Mesodermal cell (in vitro differentiated cells): ENCODE measurements at regions not wholly inside any gene's neighbourhood (a gene's known extent, or its start where the extent isn't known, plus 50 kb on each side); places are given as distances from the start of the nearest gene placed in this dataset.
A peak's percentile ranks its signal among the peaks of the same experiment; 100 is the strongest.

Experiments used
- H3K27ac ChIP-seq: 2 replicates; pipeline ENCODE4 v1.7.0; 2013; ENCODE audit warnings: mild to moderate bottlenecking, low read depth, low read length, moderate library complexity; ENCODE audit not compliant: severe bottlenecking
- H3K36me3 ChIP-seq: 2 replicates; pipeline ENCODE4 v1.7.1; 2013; ENCODE audit warnings: mild to moderate bottlenecking, low read length, moderate library complexity; ENCODE audit not compliant: control insufficient read depth, insufficient read depth
- H3K4me1 ChIP-seq: one replicate; pipeline ENCODE4 v1.7.1; 2013; ENCODE audit warnings: mild to moderate bottlenecking, low read length; ENCODE audit not compliant: insufficient read depth, control insufficient read depth, poor library complexity, severe bottlenecking
- H3K4me3 ChIP-seq: 2 replicates; pipeline ENCODE4 v1.7.0; 2013; ENCODE audit warnings: low read length, control low read depth, mild to moderate bottlenecking; ENCODE audit not compliant: insufficient read depth, poor library complexity, severe bottlenecking; ENCODE audit errors: extremely low read depth
- H3K9me3 ChIP-seq: 2 replicates; pipeline ENCODE4 v1.7.1; 2013; ENCODE audit warnings: mild to moderate bottlenecking, low read length, moderate library complexity; ENCODE audit not compliant: control insufficient read depth
- WGBS, 2 experiments: methylation state at CpG; one replicate each; pipeline ENCODE4 v1.1.5; 2013; ENCODE audit warnings: missing lambda C conversion rate in 2 of 2; ENCODE audit not compliant: insufficient coverage in 2 of 2; 5-methylcytosine and 5-hydroxymethylcytosine counted together

GRCh38 chr3:159852266-159852665, 136.4 kb upstream of the IL12A start:
- Histone ChIP-seq H3K4me3 (peak overlapping the region; percentile 11), H3K4me1 (peaks cover 61% of the 10 kb centered on the region), H3K36me3 (peaks cover 13% of the 10 kb centered on the region), H3K9me3 (peaks cover 4% of the 10 kb centered on the region), H3K27ac (peak overlapping the region; percentile 99)
- WGBS, 2 experiments = 50 to 80% methylated on average over 1 to 2 of the region's 2 CpGs

DNA sequence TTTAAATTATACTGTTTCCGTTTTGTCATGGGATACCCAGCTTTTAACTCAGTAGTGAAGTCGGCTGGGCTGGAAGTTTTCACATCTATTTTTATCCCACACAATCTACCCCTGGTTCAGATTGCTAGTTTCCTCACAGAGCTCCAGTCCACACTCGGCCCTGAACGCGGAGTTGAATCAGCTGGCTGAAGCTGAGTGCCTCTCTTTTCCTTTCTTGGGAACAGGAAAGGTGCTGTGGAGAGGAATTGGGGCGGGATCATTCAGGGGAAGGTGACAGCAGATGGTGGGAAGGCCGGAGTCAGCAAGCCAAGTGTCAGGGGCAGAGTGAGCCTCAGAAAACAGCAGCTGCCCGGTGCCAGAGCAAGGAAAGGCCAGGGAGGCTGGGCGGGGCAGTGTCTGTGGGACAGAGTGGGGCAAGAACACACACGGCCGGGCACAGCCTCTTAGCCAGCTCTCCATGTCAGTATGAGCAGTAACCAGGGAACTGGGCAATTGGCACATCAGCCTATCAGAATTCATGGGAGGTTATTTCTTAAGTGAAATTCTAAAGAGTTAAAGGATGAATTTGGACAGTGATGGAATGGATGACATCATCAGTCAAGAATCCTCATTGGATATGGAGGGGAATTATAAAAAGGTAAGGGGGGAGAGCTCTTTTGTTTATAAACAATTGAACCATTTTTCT, 135.7 kb upstream of the IL12A start:
- Histone ChIP-seq H3K27ac (peak overlapping the region; percentile 99), H3K36me3 (peaks cover 14% of the 10 kb centered on the region), H3K4me3 (peak overlapping the region; percentile 11), H3K4me1 (peaks cover 68% of the 10 kb centered on the region), H3K9me3 (peaks cover 4% of the 10 kb centered on the region)
- WGBS, 2 experiments = 24 to 25% methylated on average over 6 to 9 of the region's 11 CpGs

GRCh38 chr3:159853506-159853864, 135.2 kb upstream of the IL12A start:
- Histone ChIP-seq H3K27ac (peak overlapping the region; percentile 99), H3K9me3 (peaks cover 4% of the 10 kb centered on the region), H3K4me1 (peaks cover 71% of the 10 kb centered on the region), H3K36me3 (peaks cover 13% of the 10 kb centered on the region), H3K4me3 (peak overlapping the region; percentile 11)

DNA sequence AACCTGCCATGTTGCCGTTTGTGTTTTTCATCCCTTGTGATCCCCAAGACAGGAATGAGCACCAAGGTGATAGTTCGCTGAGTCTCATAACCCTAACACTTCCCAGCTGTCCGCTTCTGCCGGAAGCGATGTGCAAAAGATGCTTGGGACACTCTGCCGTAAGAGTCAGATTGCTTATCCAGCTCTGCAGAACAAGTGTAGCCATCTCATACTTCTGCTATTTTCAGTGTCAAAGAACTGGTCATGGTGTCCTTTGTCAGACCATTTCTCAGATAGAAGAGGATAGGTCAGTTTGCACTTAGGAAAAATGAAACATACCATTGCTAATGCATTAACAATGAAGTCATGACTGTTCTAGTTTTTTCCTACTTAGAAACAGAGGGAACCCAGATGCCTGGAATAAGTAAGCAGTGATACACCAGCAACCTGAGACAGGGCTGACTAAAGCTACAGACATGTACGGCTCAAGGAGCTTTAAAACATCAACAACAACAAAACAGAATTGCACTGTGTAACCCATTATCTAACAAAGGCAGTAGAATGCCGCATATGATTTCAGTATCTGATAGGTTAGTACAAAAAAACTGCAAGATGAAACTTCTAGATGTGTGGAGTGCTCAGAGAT, 134.0 kb upstream of the IL12A start:
- WGBS, 2 experiments = 90 to 92% methylated on average over 3 to 6 of the region's 8 CpGs
- H3K4me1 ChIP-seq = peaks cover 82% of the 10 kb centered on the region
- H3K36me3 ChIP-seq = peaks cover 9% of the 10 kb centered on the region
- H3K27ac ChIP-seq = peak overlapping the region; percentile 99
- H3K9me3 ChIP-seq = no peaks in the 10 kb centered on the region
- H3K4me3 ChIP-seq = no peak overlapping the region

DNA sequence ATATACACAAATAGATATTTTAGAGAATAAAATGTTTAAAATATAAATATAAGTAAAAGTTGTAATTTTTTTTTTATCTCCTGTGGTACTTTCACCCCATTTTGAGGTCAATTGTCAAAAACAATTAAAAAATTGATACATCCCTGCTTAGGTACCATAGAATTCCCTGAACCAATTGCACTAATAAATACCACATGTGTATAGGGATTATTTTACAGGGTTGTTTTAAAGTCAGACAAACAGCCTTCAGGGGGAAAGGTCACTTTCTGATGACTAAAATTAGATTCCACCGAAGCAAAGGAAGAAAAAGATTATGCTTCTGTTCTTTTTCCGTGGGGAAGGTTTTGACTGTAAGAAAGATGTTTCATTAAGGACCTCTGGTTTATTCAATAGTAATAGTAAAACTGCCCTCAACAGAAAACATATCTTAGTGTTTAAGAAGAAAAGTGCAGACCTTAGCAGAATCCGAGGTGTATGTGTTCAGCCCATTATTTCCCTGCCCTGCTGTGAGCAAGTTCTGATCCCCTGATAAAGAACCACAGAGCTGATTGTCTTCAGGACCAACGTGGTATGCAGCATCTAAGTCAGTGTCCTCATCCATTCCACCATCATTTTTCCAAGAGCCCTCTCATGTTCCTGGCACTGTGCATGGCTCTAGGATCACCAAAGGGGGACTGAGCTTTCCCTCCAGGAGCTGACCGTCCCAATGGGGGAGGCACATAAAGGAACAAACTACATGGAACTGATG, 132.9 kb upstream of the IL12A start:
- WGBS, 2 experiments = 66 to 70% methylated on average over 2 to 3 of the region's 5 CpGs
- peak overlapping the region; percentile 99 for H3K27ac ChIP-seq
- peaks cover 9% of the 10 kb centered on the region for H3K36me3 ChIP-seq
- no peak overlapping the region for H3K4me3 ChIP-seq
- H3K9me3 ChIP-seq = no peaks in the 10 kb centered on the region
- H3K4me1 ChIP-seq = peaks cover 91% of the 10 kb centered on the region

GRCh38 chr3:159856590-159857104, 132.0 kb upstream of the IL12A start:
- no peak overlapping the region for H3K4me3 ChIP-seq
- peaks cover 9% of the 10 kb centered on the region for H3K36me3 ChIP-seq
- WGBS, 2 experiments = 73 to 79% methylated on average over 6 to 12 of the region's 13 CpGs
- peak overlapping the region; percentile 99 for H3K27ac ChIP-seq
- H3K4me1 ChIP-seq = peaks cover 89% of the 10 kb centered on the region
- H3K9me3 ChIP-seq = no peaks in the 10 kb centered on the region

GRCh38 chr3:159857840-159858239, 130.8 kb upstream of the IL12A start:
- peaks cover 77% of the 10 kb centered on the region for H3K4me1 ChIP-seq

GRCh38 chr3:159858650-159859049, 130.0 kb upstream of the IL12A start:
- Histone ChIP-seq H3K27ac (no peak overlapping the region), H3K4me3 (no peak overlapping the region), H3K36me3 (peaks cover 14% of the 10 kb centered on the region), H3K9me3 (no peaks in the 10 kb centered on the region), H3K4me1 (peaks cover 70% of the 10 kb centered on the region)
- WGBS, 2 experiments = 92 to 100% methylated on average over 4 of the region's 5 CpGs

More at GRCh38 chr3:159857840-159858239, 130.8 kb upstream of the IL12A start:
- WGBS, 2 experiments = 86 to 100% methylated on average over 1 of the region's 2 CpGs
- Histone ChIP-seq H3K4me3 (no peak overlapping the region), H3K27ac (no peak overlapping the region), H3K9me3 (no peaks in the 10 kb centered on the region), H3K36me3 (peaks cover 11% of the 10 kb centered on the region)

DNA sequence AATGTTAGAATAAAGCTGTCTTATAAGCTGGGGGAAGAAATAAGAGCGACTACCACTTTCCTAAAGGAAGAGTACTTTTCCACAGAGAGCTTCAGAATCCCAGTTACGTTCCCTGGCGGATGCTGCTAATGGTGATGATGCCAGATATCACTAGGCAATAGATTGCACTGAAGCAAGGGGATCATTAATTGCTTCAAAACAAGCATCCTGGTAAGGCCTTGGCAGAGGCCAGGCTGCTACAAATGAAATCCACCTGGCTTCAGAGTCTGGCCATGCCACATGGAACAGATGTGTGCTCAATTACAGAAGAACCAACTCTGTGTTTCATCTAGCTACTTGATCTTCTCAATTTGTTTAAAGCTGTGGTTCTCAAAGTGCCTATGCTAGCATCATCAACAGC, 129.2 kb upstream of the IL12A start:
- WGBS, 2 experiments = 95% methylated on average over 3 of the region's 3 CpGs; no CpG with 5 or more reads in 1 of the 2 experiments
- Histone ChIP-seq H3K4me3 (no peak overlapping the region), H3K4me1 (peaks cover 64% of the 10 kb centered on the region), H3K36me3 (peaks cover 14% of the 10 kb centered on the region), H3K27ac (no peak overlapping the region), H3K9me3 (no peaks in the 10 kb centered on the region)

DNA sequence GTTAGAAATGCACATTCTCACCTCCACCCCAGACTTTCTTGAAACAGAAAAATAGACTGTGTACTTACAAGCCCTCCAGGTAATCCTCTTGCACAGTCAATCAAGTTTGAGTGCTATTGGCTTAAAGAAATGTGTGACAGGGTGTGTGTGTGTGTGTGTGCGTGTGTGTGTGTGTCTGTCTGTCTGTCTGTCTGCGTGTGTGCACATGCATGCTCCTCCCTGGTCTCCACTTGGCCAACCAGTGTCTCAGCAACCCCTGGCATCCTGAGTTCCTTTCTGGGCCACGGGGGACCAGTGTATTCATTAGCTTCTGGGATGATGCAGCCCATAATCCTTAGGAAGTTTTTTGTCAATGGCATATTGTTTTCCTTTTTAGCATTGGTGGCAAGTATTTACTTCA, 128.8 kb upstream of the IL12A start:
- Histone ChIP-seq H3K4me3 (no peak overlapping the region), H3K4me1 (peaks cover 62% of the 10 kb centered on the region), H3K27ac (peak overlapping the region; percentile 73), H3K36me3 (peaks cover 14% of the 10 kb centered on the region), H3K9me3 (no peaks in the 10 kb centered on the region)
- 89 to 92% methylated on average over 2 to 3 of the region's 3 CpGs for WGBS, 2 experiments
